HAP-1 (cell line): ENCODE measurements at regions not wholly inside any gene's neighbourhood (a gene's known extent, or its start where the extent isn't known, plus 50 kb on each side); places are given as distances from the start of the nearest gene placed in this dataset.

Experiments
- DNase-seq, 2 experiments: peaks; one replicate each; pipeline ENCODE4 v3.0.0-alpha.2; 2016 to 2020; ENCODE audit warnings: low spot score in 2 of 2
- H3K27me3 ChIP-seq: fragments of 250-450 bp; sonication (Bioruptor Pico); 2 replicates; pipeline ENCODE4 v1.5.1; 2020; ENCODE audit warnings: low read depth, mild to moderate bottlenecking, moderate library complexity
- H3K36me3 ChIP-seq: fragments of 250-450 bp; sonication (Bioruptor Pico); replicated peaks from 2 replicates; pipeline ENCODE4 v1.5.1; 2020; ENCODE audit warnings: mild to moderate bottlenecking
- H3K4me1 ChIP-seq: fragments of 250-450 bp; sonication (Bioruptor Pico); 2 replicates; pipeline ENCODE4 v1.5.1; 2020; ENCODE audit warnings: mild to moderate bottlenecking
- H3K4me3 ChIP-seq: fragments of 250-450 bp; sonication (Bioruptor Pico); 2 replicates; pipeline ENCODE4 v1.5.1; 2020; ENCODE audit warnings: mild to moderate bottlenecking, moderate library complexity
- H3K9me3 ChIP-seq: fragments of 250-450 bp; sonication (Bioruptor Pico); 2 replicates; pipeline ENCODE4 v1.5.1; 2020; ENCODE audit warnings: mild to moderate bottlenecking, moderate library complexity
- in situ Hi-C: fragments of 300-500 bp; cut with MboI; formaldehyde crosslinking; loops from 3 replicates; pipeline ENCODE4 v1.14.3; 2020; ENCODE audit warnings: low sequenced_read_pairs, inconsistent platforms, mixed read lengths

DNA sequence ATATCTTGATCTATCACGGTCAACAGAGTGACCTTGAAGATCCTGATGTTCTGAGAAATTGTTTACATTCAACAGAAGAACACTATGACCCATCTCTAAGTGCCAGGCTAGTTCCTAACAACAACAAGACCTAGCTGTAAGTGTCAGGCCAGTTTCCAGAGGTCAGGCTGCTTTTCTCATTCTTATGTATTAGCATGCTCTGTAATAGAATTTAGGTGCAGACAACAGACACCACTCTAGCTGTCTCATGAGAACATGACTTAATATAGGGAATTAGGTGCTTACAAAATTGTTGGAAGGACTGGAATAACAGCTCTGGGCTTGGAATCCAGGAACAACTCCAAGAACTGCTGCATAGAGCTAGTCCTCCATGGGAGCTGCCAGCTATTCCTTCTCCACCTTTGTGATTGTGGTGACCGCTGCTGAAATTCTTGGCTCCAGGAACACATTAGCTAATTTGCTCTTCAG, 138.7 kb downstream of the SNX18 start:
- DNase-seq, result no peak
- no peak overlapping the region for H3K4me3 ChIP-seq
- in situ Hi-C loops, result no loop called here
- H3K36me3 ChIP-seq, result no peaks in the 10 kb centered on the region
- no peaks in the 10 kb centered on the region for H3K27me3 ChIP-seq
- H3K4me1 ChIP-seq, result no peaks in the 10 kb centered on the region
- H3K9me3 ChIP-seq, result no peaks in the 10 kb centered on the region

GRCh38 chr5:54655761-54656160, 138.2 kb downstream of the SNX18 start:
- H3K27me3 ChIP-seq, result no peaks in the 10 kb centered on the region
- DNase-seq, result no peak
- in situ Hi-C loops, result no loop called here
- H3K4me3 ChIP-seq, result no peak overlapping the region
- H3K36me3 ChIP-seq, result no peaks in the 10 kb centered on the region
- no peaks in the 10 kb centered on the region for H3K9me3 ChIP-seq
- no peaks in the 10 kb centered on the region for H3K4me1 ChIP-seq

- H3K9me3 ChIP-seq, result no peaks in the 10 kb centered on the region
- no peak for DNase-seq
- no peaks in the 10 kb centered on the region for H3K27me3 ChIP-seq
- no peak overlapping the region for H3K4me3 ChIP-seq
- in situ Hi-C loops, result no loop called here
- H3K36me3 ChIP-seq, result no peaks in the 10 kb centered on the region
- H3K4me1 ChIP-seq, result no peaks in the 10 kb centered on the region
These were observed 137.7 kb downstream of the SNX18 start for GRCh38 chr5:54655266-54655665.

GRCh38 chr5:54653956-54654614, 136.5 kb downstream of the SNX18 start:
- in situ Hi-C loops, result no loop called here
- no peak for DNase-seq
- H3K27me3 ChIP-seq, result no peaks in the 10 kb centered on the region
- no peaks in the 10 kb centered on the region for H3K36me3 ChIP-seq
- no peaks in the 10 kb centered on the region for H3K9me3 ChIP-seq
- H3K4me3 ChIP-seq, result no peak overlapping the region
- no peaks in the 10 kb centered on the region for H3K4me1 ChIP-seq

GRCh38 chr5:54651482-54652076, 134.0 kb downstream of the SNX18 start:
- Histone ChIP-seq H3K4me1 (no peaks in the 10 kb centered on the region), H3K4me3 (no peak overlapping the region), H3K27me3 (no peaks in the 10 kb centered on the region), H3K9me3 (no peaks in the 10 kb centered on the region), H3K36me3 (no peaks in the 10 kb centered on the region)
- in situ Hi-C loops, result no loop called here
- no peak for DNase-seq

GRCh38 chr5:54649041-54649504, 131.5 kb downstream of the SNX18 start:
- Histone ChIP-seq H3K36me3 (no peaks in the 10 kb centered on the region), H3K27me3 (no peaks in the 10 kb centered on the region), H3K4me3 (no peak overlapping the region), H3K9me3 (no peaks in the 10 kb centered on the region), H3K4me1 (no peaks in the 10 kb centered on the region)
- DNase-seq, result no peak
- in situ Hi-C loops, result no loop called here

GRCh38 chr5:54646356-54647101, 129.0 kb downstream of the SNX18 start:
- in situ Hi-C loops, result no loop called here
- Histone ChIP-seq H3K9me3 (no peaks in the 10 kb centered on the region), H3K4me1 (no peaks in the 10 kb centered on the region), H3K27me3 (no peaks in the 10 kb centered on the region), H3K36me3 (no peaks in the 10 kb centered on the region), H3K4me3 (no peak overlapping the region)
- no peak for DNase-seq

DNA sequence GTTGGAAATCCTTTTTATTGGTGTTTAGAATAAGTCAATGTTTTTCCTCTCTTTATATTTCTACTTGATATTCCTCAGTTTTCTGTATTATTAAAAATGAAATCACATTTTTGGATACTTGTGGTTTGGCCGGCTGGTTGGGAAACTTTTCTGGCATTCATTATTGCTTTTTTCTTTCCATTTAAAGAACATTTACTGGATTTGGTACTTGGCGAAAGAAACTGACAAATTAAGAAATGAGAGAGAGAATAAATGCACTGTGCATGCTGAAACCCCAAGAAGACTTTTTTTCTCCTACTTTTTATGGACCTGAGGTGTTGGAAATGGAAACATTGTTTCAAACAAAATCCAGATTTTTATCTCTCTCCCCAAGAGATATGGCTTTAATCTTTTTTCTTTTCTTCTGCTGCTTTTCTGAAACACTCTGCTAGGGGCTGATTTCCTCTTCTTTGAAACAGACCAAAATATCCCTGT, 128.4 kb downstream of the SNX18 start:
- H3K27me3 ChIP-seq, result no peaks in the 10 kb centered on the region
- in situ Hi-C loops, result no loop called here
- DNase-seq, result no peak
- H3K4me3 ChIP-seq, result no peak overlapping the region
- H3K36me3 ChIP-seq, result no peaks in the 10 kb centered on the region
- H3K9me3 ChIP-seq, result no peaks in the 10 kb centered on the region
- H3K4me1 ChIP-seq, result no peaks in the 10 kb centered on the region

DNA sequence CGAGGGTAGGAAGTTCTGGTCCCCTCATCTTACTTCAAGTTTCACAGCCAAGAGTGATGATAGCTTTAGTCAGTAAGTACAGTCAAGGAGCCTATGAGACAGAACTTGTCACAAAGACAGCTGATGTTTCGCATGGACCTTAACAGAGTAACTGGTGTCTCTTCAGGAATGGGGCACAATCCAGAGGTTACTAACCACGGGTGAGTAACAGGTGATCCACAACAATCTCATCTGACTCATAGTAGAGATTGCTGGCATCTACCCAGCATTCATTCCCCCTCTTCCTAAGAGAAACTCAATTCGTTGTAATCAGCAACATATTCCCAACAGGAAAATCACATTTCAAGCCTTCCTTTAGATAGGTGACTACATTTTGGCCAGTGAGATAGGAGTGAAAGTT, 126.7 kb downstream of the SNX18 start:
- Histone ChIP-seq H3K36me3 (no peaks in the 10 kb centered on the region), H3K27me3 (no peaks in the 10 kb centered on the region), H3K4me3 (no peak overlapping the region), H3K9me3 (no peaks in the 10 kb centered on the region), H3K4me1 (no peaks in the 10 kb centered on the region)
- in situ Hi-C loops, result no loop called here
- DNase-seq, result no peak

DNA sequence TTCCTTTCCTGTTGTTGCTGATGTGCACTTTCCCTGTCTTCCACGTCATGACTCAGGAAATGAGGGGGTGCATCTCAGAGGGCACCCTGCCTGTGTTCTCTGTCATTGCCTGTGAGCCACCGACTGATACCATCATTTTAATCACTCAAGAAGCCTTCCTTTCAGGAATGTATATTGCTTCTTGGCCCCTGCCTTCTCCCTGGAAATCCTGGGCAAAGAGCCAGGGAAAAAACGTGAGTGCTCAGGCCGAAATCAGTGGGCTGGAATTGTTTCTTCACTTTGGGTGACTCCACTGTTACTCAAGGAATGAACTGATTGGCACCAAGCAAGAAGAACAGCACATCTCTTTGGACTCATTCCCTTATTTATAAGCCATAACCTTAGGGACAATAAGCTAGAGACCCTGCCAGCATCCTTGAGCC, 126.1 kb downstream of the SNX18 start:
- Histone ChIP-seq H3K36me3 (no peaks in the 10 kb centered on the region), H3K4me1 (no peaks in the 10 kb centered on the region), H3K9me3 (no peaks in the 10 kb centered on the region), H3K27me3 (no peaks in the 10 kb centered on the region), H3K4me3 (no peak overlapping the region)
- in situ Hi-C loops, result no loop called here
- DNase-seq, result no peak

GRCh38 chr5:54639621-54640020, 122.1 kb downstream of the SNX18 start:
- H3K4me1 ChIP-seq, result no peaks in the 10 kb centered on the region
- in situ Hi-C loops, result no loop called here
- H3K4me3 ChIP-seq, result no peak overlapping the region
- no peak for DNase-seq
- H3K9me3 ChIP-seq, result no peaks in the 10 kb centered on the region
- no peaks in the 10 kb centered on the region for H3K36me3 ChIP-seq
- no peaks in the 10 kb centered on the region for H3K27me3 ChIP-seq

DNA sequence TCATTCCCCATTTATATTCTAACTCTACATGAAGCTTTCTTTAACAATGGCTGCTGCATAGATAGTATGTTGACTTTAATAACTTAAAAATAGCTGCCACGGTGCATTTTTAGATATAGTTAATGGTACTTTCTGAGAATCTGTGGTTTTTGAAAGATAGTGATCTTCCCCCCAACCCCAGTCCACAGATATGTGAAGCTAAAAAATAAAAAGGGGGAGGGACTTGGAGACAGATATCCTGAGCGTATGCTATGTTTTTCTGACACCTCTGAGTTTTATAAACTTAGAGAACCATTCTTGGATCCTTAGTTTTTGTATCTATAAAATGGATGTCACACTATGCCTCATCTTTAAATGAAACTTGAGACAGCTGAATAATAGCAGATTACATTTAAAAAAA, 120.5 kb downstream of the SNX18 start:
- no peaks in the 10 kb centered on the region for H3K4me1 ChIP-seq
- H3K9me3 ChIP-seq, result no peaks in the 10 kb centered on the region
- H3K36me3 ChIP-seq, result no peaks in the 10 kb centered on the region
- H3K4me3 ChIP-seq, result no peak overlapping the region
- H3K27me3 ChIP-seq, result no peaks in the 10 kb centered on the region
- no peak for DNase-seq
- in situ Hi-C loops, result no loop called here

- H3K9me3 ChIP-seq, result no peaks in the 10 kb centered on the region
- no peak overlapping the region for H3K4me3 ChIP-seq
- no peaks in the 10 kb centered on the region for H3K27me3 ChIP-seq
- DNase-seq, result no peak
- in situ Hi-C loops, result no loop called here
- no peaks in the 10 kb centered on the region for H3K36me3 ChIP-seq
- no peaks in the 10 kb centered on the region for H3K4me1 ChIP-seq
These were observed 120.1 kb downstream of the SNX18 start for GRCh38 chr5:54637654-54638053.

DNA sequence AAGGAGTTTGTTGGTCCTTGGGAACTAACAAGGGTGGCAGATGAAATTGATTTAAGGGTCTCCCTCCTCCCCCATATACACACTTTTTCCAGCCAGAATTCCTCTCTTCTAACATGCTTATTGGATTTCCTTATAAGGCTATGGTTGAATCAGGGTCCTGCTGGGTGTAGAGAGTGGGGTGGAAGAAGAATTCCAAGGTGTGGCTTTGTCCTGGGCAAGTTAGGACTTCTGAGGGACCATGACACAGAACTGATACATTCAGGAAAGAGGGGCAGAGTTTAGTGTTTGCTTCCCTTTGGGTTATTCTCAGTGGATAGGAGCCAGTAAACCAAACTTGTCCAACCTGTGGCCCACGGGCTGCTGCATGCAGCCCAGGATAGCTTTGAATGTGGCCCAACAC, 116.5 kb downstream of the SNX18 start:
- in situ Hi-C loops, result no loop called here
- no peaks in the 10 kb centered on the region for H3K9me3 ChIP-seq
- H3K27me3 ChIP-seq, result no peaks in the 10 kb centered on the region
- no peak for DNase-seq
- H3K36me3 ChIP-seq, result no peaks in the 10 kb centered on the region
- no peak overlapping the region for H3K4me3 ChIP-seq
- H3K4me1 ChIP-seq, result no peaks in the 10 kb centered on the region
